ENCODE measurements at regions not wholly inside any gene's neighbourhood (a gene's known extent, or its start where the extent isn't known, plus 50 kb on each side); places are given as distances from the start of the nearest gene placed in this dataset.

DNA sequence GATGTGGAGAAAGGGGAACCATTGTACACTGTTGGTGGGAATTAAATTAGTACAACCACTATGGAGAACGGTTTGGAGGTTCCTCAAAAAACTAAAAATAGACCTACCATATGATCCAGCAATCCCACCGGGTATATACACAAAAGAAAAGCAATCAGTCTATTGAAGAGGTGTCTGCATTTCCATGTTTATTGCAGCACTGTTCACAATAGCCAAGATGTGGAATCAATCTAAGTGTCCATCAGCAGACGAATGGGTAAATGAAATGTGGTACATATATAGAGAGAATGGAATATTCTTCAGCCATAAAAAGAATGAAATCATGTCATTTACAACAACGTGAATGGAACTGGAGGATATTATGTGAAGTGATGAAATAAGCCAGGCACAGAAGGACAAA, 208.1 kb downstream of the TRIML1 start:
- TF ChIP-seq, protein P1, sequence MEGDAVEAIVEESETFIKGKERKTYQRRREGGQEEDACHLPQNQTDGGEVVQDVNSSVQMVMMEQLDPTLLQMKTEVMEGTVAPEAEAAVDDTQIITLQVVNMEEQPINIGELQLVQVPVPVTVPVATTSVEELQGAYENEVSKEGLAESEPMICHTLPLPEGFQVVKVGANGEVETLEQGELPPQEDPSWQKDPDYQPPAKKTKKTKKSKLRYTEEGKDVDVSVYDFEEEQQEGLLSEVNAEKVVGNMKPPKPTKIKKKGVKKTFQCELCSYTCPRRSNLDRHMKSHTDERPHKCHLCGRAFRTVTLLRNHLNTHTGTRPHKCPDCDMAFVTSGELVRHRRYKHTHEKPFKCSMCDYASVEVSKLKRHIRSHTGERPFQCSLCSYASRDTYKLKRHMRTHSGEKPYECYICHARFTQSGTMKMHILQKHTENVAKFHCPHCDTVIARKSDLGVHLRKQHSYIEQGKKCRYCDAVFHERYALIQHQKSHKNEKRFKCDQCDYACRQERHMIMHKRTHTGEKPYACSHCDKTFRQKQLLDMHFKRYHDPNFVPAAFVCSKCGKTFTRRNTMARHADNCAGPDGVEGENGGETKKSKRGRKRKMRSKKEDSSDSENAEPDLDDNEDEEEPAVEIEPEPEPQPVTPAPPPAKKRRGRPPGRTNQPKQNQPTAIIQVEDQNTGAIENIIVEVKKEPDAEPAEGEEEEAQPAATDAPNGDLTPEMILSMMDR (IDR thresholded peaks at IDR 0.05) = no peak
- no peak for TF ChIP-seq POLR2A (IDR thresholded peaks at IDR 0.05)

Data from lower leg skin (tissue), 3 donors.